HG03175 (cell line): ENCODE measurements at regions not wholly inside any gene's neighbourhood (a gene's known extent, or its start where the extent isn't known, plus 50 kb on each side); places are given as distances from the start of the nearest gene placed in this dataset.
A peak's percentile ranks its signal among the peaks of the same experiment; 100 is the strongest.

Experiments
- ATAC-seq: cut with Tn5 transposase; IDR thresholded peaks from one replicate; pipeline ENCODE4 v1.9.1; 2021; ENCODE audit warnings: mild to moderate bottlenecking, moderate library complexity; ENCODE audit not compliant: unreplicated experiment

DNA sequence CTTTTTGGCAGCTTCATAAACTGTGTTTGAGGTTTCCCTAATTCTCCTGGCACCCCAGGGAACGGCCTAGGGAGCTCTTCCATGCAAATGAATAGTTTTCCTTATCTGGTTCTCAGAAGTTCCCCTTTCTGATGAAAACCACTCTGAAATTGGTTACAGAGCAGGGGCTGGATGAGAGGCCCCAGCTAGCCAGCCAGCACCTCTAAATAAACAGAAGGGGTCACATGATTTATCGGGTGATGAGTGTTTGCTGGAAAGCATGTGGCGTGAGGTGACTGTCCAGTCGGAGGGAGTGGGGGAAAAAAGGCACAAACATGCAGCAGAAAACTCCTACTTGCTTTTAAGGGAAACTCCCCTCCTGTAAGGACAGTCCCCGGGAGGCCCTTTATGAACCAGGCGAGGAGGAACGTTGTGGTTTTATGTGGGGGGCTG is 261.2 kb upstream of the ANKRD55 start:
- ATAC-seq = no peak

DNA sequence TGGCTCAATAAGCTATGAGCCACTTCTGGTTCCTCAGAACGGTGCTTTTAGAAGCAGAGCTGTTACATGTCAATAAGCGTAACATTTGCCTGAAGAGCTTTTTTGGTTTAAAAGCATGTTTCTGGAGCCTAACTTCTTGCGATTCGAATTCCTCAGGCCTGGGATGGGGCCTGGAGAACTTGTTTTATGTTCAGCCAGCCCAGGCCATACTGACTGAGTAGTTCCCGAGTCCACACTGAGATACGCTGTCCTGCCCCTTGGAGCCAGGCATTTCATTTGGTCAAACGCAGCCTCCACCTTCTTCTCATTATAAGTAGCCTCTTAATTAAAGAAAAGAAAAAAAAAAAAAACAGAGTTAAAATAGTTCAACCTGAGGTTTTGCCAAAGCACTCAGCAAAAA is 260.6 kb upstream of the ANKRD55 start:
- ATAC-seq = no peak

GRCh38 chr5:56493308-56493707 is 260.2 kb upstream of the ANKRD55 start:
- ATAC-seq = no peak

GRCh38 chr5:56492812-56493211 is 259.7 kb upstream of the ANKRD55 start:
- ATAC-seq = no peak

DNA sequence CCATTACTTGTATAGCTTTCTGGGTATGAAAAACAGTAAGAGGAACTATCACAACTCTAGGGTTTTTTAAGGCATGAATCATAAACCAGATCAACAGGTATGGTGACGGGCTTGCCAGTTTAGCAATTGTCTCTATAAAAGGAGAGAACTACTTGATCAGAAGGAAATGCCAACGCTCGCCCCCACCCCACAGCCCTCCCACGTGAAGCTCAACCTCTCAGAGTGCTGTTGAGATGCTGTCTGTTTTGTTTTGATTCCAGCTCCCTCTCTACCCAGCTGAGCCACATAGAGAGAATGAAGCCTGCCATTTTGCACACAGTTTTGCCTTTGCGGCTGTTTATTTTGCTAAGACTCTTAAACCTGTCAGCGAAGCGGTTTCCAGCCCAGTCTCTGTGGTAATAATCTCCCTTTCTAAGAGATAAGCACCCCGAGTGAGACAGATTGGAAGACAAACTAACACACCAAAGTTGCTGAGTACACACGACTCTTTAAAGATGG is 257.9 kb upstream of the ANKRD55 start:
- no peak for ATAC-seq

DNA sequence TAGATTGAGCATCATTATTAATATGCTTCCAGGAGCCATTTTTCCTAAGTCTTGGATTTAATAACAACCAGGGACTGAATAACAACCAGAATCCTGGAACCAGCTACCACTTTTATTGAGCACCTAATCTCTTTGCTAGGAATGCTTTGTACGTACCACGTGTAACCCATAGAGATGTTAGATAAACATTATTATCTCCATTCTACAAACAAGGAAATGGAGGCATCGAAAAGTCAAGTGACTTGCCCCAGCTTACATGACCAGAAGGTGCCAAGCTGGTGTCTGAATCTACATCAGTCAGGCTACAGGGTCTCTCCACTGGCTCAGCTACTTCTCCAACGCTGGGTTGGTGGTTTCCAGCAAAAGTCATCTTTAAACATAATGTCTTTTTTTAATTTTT is 256.1 kb upstream of the ANKRD55 start:
- no peak for ATAC-seq

- no peak for ATAC-seq
These were observed 254.5 kb upstream of the ANKRD55 start for GRCh38 chr5:56487528-56488115.

GRCh38 chr5:56482363-56482762 is 249.2 kb upstream of the ANKRD55 start:
- ATAC-seq = no peak

GRCh38 chr5:56481428-56482357 is 248.6 kb upstream of the ANKRD55 start:
- ATAC-seq = peak; percentile 41

GRCh38 chr5:56480705-56481427 is 247.7 kb upstream of the ANKRD55 start:
- ATAC-seq = peak; percentile 16

DNA sequence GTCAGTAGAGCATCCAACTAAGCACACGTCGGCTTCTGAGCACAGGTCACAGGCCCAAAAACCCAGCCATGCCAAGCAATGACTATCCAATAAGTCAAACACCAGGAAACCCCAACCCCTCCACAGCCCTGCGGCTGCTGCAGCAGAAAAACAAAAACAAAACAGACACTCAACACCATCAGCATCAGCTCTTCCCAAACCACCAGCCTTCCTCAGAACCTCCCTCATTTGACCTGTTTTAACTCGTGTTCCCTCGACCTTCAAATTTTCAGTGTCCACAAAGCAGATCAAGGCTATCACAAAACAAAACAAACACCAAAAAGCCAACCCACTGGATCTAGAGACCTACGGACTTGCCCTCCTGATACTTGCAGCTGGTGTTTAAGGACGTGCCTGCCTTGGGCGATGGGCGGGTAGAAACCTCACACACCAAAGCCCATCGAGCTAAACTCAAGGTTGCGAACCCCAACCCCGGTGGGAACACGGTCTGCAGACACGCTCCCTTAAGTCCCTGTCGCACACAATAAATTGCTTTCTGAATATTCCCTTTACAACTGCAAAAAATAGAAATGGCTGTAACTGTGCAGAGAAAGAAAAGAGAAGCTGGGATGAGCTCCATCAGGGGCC is 247.1 kb upstream of the ANKRD55 start:
- no peak for ATAC-seq

- no peak for ATAC-seq
These were observed 246.6 kb upstream of the ANKRD55 start for GRCh38 chr5:56479696-56480077.

GRCh38 chr5:56479126-56479525 is 246.0 kb upstream of the ANKRD55 start:
- ATAC-seq = no peak

GRCh38 chr5:56478062-56478461 is 244.9 kb upstream of the ANKRD55 start:
- ATAC-seq = no peak

DNA sequence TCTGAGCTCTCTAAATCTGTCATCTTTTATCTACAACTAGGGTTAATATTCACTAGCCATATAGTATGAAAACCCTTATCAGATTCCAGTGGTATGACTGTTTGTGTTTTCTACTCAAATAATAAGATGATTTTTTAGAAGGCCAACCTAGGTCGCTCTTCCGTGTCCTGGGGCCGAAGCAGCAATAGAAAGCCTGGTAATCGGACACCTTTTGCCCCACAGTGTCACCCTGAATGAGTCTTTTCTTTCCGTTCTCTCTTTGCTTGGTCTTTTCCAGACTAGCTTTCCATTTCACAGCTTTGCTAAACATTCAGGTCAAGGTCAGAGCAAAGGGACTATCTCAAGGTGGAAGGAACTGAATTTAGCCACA is 243.3 kb upstream of the ANKRD55 start:
- ATAC-seq = no peak

- no peak for ATAC-seq
These were observed 242.8 kb upstream of the ANKRD55 start for GRCh38 chr5:56475689-56476486.

GRCh38 chr5:56471707-56472106 is 238.6 kb upstream of the ANKRD55 start:
- no peak for ATAC-seq

DNA sequence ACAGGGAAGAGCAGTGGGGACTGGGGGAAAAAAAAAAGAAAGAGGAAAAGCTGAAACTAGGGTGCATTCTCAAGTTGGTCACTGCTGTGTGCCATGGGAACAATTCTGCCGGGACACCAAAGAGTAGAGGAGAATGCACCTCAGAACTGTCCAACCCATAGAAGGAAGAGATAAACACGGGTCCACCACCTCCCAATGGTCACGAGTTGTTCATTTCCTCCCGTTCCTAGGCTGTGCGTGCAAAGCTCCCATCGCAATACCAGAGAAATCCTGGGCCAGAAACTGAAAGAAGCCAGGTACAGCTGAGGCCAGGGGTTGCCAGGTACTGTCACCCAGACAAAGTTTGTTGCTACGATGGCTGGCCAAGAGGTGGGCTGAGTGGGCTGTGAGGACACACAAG is 236.9 kb upstream of the ANKRD55 start:
- no peak for ATAC-seq

DNA sequence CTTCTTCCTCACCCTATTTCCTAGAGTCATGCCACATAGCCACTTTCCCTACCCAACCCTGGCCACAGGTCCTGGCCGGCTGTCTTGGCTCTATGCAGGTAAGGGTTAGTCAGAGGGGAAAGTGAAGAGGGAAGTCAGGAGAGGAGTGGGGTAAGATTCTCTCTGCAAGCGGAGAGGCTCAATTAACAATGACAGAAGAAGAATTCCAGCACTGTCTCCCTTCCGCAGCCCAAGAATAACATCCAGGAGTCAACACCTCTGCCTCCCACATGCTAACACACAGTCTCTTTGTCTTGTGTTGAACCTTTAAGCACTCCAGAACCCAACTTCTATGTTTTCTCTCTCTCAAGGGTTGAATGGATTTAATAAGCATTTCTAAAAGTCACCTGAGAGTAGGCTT is 235.1 kb upstream of the ANKRD55 start:
- no peak for ATAC-seq

- no peak for ATAC-seq
These were observed 234.1 kb upstream of the ANKRD55 start for GRCh38 chr5:56467176-56467717.
